Cardiac fibroblast (primary cell): ENCODE measurements at regions not wholly inside any gene's neighbourhood (a gene's known extent, or its start where the extent isn't known, plus 50 kb on each side); places are given as distances from the start of the nearest gene placed in this dataset.

Experiments
- DNase-seq, 2 donors: peaks; one replicate each; pipeline versions ENCODE4 v3.0.0 to v3.0.0-alpha.2; 2010; ENCODE audit warnings: low read depth in 2 of 2
- H3K4me3 ChIP-seq, 2 donors: replicated peaks in 1 of 2; 1 replicate in 1 of 2; 2 replicates in 1 of 2; pipeline ENCODE4 v1.5.1; 2011; ENCODE audit warnings: low read depth in 2 of 2, low read length in 2 of 2, mild to moderate bottlenecking in 2 of 2, moderate library complexity in 1 of 2
- CTCF ChIP-seq: IDR thresholded peaks from one replicate; pipeline ENCODE4 v1.5.1; 2011; ENCODE audit warnings: low read depth, mild to moderate bottlenecking, low read length, inconsistent platforms

- TF ChIP-seq CTCF, result no peak
- no peak for DNase-seq
- no peak overlapping the region for H3K4me3 ChIP-seq
Measured at GRCh38 chr18:34108206-34108605, 116.5 kb downstream of the NOL4 start.

GRCh38 chr18:34098109-34098508 lies 126.6 kb downstream of the NOL4 start:
- no peak overlapping the region for H3K4me3 ChIP-seq
- TF ChIP-seq CTCF, result no peak
- no peak for DNase-seq

- TF ChIP-seq CTCF, result no peak
- DNase-seq, result peak in 1 of 2 donors; percentile 16
- no peak overlapping the region for H3K4me3 ChIP-seq
Measured at GRCh38 chr18:34097312-34097711, 127.4 kb downstream of the NOL4 start.

DNA sequence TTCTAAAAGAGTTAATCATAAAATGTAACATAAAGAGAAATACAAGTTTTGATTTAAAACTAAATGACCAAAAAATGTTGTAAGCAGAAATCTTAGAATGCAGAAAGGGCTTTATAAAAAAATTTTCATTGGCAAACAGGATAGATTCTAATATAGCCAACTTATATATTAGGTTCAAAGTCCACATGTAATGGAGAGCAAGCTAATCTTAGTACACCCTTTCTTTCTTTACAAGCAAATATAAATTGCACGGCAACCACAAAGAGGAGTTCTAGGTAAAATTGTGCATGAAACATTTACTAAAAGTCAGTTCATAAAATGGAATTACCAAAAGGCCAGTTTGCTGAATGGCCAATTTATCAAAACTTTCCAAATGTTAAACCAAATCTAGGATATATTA lies 130.6 kb downstream of the NOL4 start:
- H3K4me3 ChIP-seq, result no peak overlapping the region
- TF ChIP-seq CTCF, result no peak
- DNase-seq, result no peak

DNA sequence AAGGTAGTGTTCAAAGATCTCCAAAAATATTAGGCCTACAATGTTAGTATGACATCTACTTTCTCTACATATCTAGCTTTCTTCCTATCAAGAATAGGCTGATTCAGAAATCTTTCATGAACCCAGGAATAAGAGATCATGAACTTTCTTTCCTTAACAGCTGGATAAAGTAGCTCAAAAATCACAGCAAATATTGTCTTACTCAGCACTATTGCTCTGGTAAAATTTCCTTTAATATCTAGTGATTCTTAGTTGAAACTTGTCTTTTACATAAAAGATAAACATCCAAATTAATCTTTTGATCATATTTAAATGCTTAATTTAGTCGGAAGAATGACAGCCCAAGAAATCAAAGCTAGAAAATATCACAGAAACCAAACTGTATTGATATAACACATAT lies 131.9 kb downstream of the NOL4 start:
- DNase-seq, result no peak
- no peak overlapping the region for H3K4me3 ChIP-seq
- no peak for TF ChIP-seq CTCF

DNA sequence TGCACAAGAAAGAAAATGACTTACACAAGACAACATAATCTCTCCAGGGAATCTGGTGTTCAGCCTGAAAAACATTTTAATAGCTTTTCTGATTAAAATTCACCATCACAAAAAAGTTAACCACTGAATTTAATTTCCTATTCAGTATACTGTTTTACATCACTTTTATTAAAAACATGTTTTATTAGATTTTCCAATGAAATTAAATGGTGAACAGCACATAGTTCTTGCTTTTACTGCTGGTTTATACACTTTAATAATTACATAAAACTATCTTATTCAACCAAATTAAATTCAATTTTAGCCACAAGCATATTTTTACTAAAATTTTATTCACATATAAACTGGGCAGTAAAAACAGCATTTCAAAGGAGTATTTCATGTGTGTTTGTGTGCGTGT lies 138.3 kb downstream of the NOL4 start:
- H3K4me3 ChIP-seq, result no peak overlapping the region
- no peak for DNase-seq
- TF ChIP-seq CTCF, result no peak

GRCh38 chr18:34085140-34085739 lies 139.5 kb downstream of the NOL4 start:
- no peak for TF ChIP-seq CTCF
- H3K4me3 ChIP-seq, result no peak overlapping the region
- no peak for DNase-seq
